Loucy (cell line): ENCODE measurements at regions not wholly inside any gene's neighbourhood (a gene's known extent, or its start where the extent isn't known, plus 50 kb on each side); places are given as distances from the start of the nearest gene placed in this dataset.

Source experiments
- CTCF ChIP-seq: fragments of 200-600 bp; sonication (generic); conservative IDR thresholded peaks from 2 replicates; pipeline ENCODE4 v1.5.1; 2014; ENCODE audit warnings: mild to moderate bottlenecking, antibody characterized with exemption, low read length
- EZH2phosphoT487 ChIP-seq: fragments of 200-600 bp; IDR thresholded peaks from 2 replicates; pipeline ENCODE4 v1.6.1; 2018; ENCODE audit warnings: antibody characterized with exemption, mild to moderate bottlenecking, moderate library complexity, borderline replicate concordance

GRCh38 chr15:62927196-62927595 lies 115.4 kb upstream of the TPM1 start:
- TF ChIP-seq CTCF: no peak
- no peak for TF ChIP-seq EZH2phosphoT487
